ENCODE measurements at regions not wholly inside any gene's neighbourhood (a gene's known extent, or its start where the extent isn't known, plus 50 kb on each side); places are given as distances from the start of the nearest gene placed in this dataset.
A peak's percentile ranks its signal among the peaks of the same experiment; 100 is the strongest.

DNA sequence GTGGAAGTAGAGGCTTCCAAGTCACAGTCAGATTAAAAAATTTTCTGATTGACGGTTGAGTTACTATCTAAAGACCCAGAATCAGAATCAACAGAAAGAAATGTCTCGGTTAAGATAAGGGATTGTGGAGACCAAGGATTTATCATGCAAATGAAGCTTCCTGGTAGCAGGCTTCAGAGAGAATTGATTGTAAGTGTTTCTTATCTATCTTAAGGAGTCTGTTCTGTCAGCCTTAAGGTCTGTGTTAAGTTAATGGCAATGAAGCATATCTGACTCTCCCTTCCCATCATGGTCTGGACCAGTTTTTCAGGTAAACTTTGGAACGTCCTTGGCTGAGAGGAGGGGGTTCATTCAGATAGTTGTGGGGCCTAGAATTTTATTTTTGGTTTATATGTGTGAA is 780.2 kb downstream of the FAM133A start:
- no peaks in the 10 kb centered on the region for H3K27me3 ChIP-seq (ENCODE audit: insufficient read depth, low read length)
- H3K9ac ChIP-seq (ENCODE audit: low read depth, low read length) = peak overlapping the region; percentile 60; the same call in 1 of the 2 replicates
- 0 out of 2 replicates have a peak, but pooled peaks cover 4% of the 10 kb centered on the region for H3K9me3 ChIP-seq (ENCODE audit: insufficient read depth, low read depth, low read length)
- H3K27ac ChIP-seq (ENCODE audit: low read length) = peak overlapping the region; percentile 74
- H3K4me3 ChIP-seq (ENCODE audit: low read length) = peak overlapping the region; percentile 20; the same call in 1 of the 2 replicates
- H3K36me3 ChIP-seq (ENCODE audit: insufficient read depth, low read depth, low read length) = no peaks in the 10 kb centered on the region
- H3K4me1 ChIP-seq (ENCODE audit: insufficient read depth, low read length) = peaks cover 23% of the 10 kb centered on the region; the same call in 1 of the 2 replicates

DNA sequence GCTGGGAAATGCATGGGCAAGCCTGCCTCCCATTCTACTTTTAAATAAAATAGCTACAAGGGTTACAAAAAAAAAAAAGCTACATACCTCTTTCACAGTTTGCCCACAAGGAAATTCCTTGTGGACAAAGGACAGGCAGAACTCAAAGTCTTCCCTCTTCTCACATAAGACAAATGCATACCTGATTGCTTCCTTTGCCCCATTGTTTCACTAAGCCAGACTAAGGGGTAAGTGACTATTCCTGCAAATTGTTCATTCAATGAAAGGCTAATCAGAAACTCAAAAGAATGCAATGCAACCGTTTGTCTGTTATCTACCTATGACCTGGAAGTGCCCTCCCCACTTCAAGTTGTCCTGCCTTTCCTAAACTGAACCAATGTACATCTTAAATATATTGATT is 780.6 kb downstream of the FAM133A start:
- Histone ChIP-seq H3K4me3 (ENCODE audit: low read length) (peak overlapping the region; percentile 20; the same call in 1 of the 2 replicates), H3K4me1 (ENCODE audit: insufficient read depth, low read length) (peaks cover 23% of the 10 kb centered on the region; the same call in 1 of the 2 replicates), H3K27ac (ENCODE audit: low read length) (no peak overlapping the region), H3K9me3 (ENCODE audit: insufficient read depth, low read depth, low read length) (0 out of 2 replicates have a peak, but pooled peaks cover 4% of the 10 kb centered on the region), H3K27me3 (ENCODE audit: insufficient read depth, low read length) (no peaks in the 10 kb centered on the region), H3K9ac (ENCODE audit: low read depth, low read length) (peak overlapping the region; percentile 60), H3K36me3 (ENCODE audit: insufficient read depth, low read depth, low read length) (no peaks in the 10 kb centered on the region)

GRCh38 chrX:94455782-94456181 is 781.8 kb downstream of the FAM133A start:
- Histone ChIP-seq H3K9me3 (ENCODE audit: insufficient read depth, low read depth, low read length) (no peaks in the 10 kb centered on the region), H3K4me1 (ENCODE audit: insufficient read depth, low read length) (peaks cover 23% of the 10 kb centered on the region; the same call in 1 of the 2 replicates), H3K27ac (ENCODE audit: low read length) (peak overlapping the region; percentile 22), H3K36me3 (ENCODE audit: insufficient read depth, low read depth, low read length) (no peaks in the 10 kb centered on the region), H3K27me3 (ENCODE audit: insufficient read depth, low read length) (no peaks in the 10 kb centered on the region), H3K4me3 (ENCODE audit: low read length) (no peak overlapping the region), H3K9ac (ENCODE audit: low read depth, low read length) (peak overlapping the region; percentile 68; the same call in 1 of the 2 replicates)

- Histone ChIP-seq H3K27ac (ENCODE audit: low read length) (no peak overlapping the region), H3K4me1 (ENCODE audit: insufficient read depth, low read length) (peaks cover 14% of the 10 kb centered on the region; the same call in 1 of the 2 replicates), H3K36me3 (ENCODE audit: insufficient read depth, low read depth, low read length) (no peaks in the 10 kb centered on the region), H3K4me3 (ENCODE audit: low read length) (0 out of 2 replicates have a peak overlapping the region, but pooled peaks have one; percentile 18), H3K27me3 (ENCODE audit: insufficient read depth, low read length) (no peaks in the 10 kb centered on the region), H3K9ac (ENCODE audit: low read depth, low read length) (no peak overlapping the region), H3K9me3 (ENCODE audit: insufficient read depth, low read depth, low read length) (peaks cover 12% of the 10 kb centered on the region)
These were observed 818.5 kb downstream of the FAM133A start for GRCh38 chrX:94492541-94492940.

GRCh38 chrX:94493405-94493804 is 819.4 kb downstream of the FAM133A start:
- H3K36me3 ChIP-seq (ENCODE audit: insufficient read depth, low read depth, low read length) = no peaks in the 10 kb centered on the region
- H3K4me1 ChIP-seq (ENCODE audit: insufficient read depth, low read length) = peaks cover 14% of the 10 kb centered on the region; the same call in 1 of the 2 replicates
- peaks cover 12% of the 10 kb centered on the region for H3K9me3 ChIP-seq (ENCODE audit: insufficient read depth, low read depth, low read length)
- no peak overlapping the region for H3K27ac ChIP-seq (ENCODE audit: low read length)
- no peaks in the 10 kb centered on the region for H3K27me3 ChIP-seq (ENCODE audit: insufficient read depth, low read length)
- H3K4me3 ChIP-seq (ENCODE audit: low read length) = no peak overlapping the region
- no peak overlapping the region for H3K9ac ChIP-seq (ENCODE audit: low read depth, low read length)

- Histone ChIP-seq H3K4me3 (ENCODE audit: low read length) (no peak overlapping the region), H3K36me3 (ENCODE audit: insufficient read depth, low read depth, low read length) (no peaks in the 10 kb centered on the region), H3K27ac (ENCODE audit: low read length) (no peak overlapping the region), H3K9me3 (ENCODE audit: insufficient read depth, low read depth, low read length) (no peaks in the 10 kb centered on the region), H3K27me3 (ENCODE audit: insufficient read depth, low read length) (no peaks in the 10 kb centered on the region), H3K9ac (ENCODE audit: low read depth, low read length) (no peak overlapping the region), H3K4me1 (ENCODE audit: insufficient read depth, low read length) (peaks cover 7% of the 10 kb centered on the region; the same call in 1 of the 2 replicates)
These were observed 837.6 kb downstream of the FAM133A start for GRCh38 chrX:94511564-94511963.

DNA sequence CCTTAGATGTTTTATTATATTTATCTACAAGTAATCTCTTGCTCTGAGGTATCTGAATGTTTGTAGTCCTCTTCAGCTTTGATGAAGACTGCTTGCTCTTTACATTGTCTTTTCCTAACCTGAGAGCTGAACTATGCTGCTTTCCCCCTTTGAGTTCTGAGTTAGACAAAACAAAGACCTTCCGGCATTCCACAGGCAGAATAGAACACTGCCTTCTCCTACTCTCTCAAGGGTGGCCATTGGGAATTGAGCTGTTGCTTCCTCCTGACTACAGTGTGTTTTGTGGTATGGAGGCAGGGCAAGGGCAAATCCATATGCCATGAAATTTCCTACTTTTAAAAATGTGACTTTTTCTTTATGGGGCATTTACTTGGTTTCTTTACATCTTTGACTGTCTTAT is 841.0 kb downstream of the FAM133A start:
- Histone ChIP-seq H3K9ac (ENCODE audit: low read depth, low read length) (no peak overlapping the region), H3K4me3 (ENCODE audit: low read length) (no peak overlapping the region), H3K36me3 (ENCODE audit: insufficient read depth, low read depth, low read length) (no peaks in the 10 kb centered on the region), H3K4me1 (ENCODE audit: insufficient read depth, low read length) (peaks cover 7% of the 10 kb centered on the region; the same call in 1 of the 2 replicates), H3K27ac (ENCODE audit: low read length) (no peak overlapping the region), H3K9me3 (ENCODE audit: insufficient read depth, low read depth, low read length) (peaks cover 2% of the 10 kb centered on the region; the same call in 1 of the 2 replicates), H3K27me3 (ENCODE audit: insufficient read depth, low read length) (no peaks in the 10 kb centered on the region)

- H3K27ac ChIP-seq (ENCODE audit: low read length) = no peak overlapping the region
- H3K27me3 ChIP-seq (ENCODE audit: insufficient read depth, low read length) = no peaks in the 10 kb centered on the region
- H3K4me1 ChIP-seq (ENCODE audit: insufficient read depth, low read length) = no peaks in the 10 kb centered on the region
These were observed 850.9 kb downstream of the FAM133A start for GRCh38 chrX:94524867-94525266.

DNA sequence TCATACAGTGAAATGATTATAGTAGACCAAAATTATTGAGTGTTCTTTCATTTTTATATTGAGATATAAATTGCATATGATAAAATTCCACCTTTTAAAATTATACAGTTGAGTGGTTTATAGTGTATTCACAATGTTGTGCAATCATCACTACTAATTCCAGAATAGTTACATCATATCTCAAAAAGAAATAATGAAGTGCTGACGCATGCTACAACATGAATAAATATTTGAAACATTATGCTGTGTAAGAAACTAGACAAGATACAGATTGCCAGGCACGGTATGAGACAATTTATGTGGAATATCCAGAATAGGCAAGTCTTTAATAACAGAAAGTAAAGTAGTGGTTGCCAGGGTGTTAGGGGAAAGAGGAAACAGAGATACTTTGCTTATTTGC is 871.7 kb downstream of the FAM133A start:
- Histone ChIP-seq H3K4me1 (ENCODE audit: insufficient read depth, low read length) (no peaks in the 10 kb centered on the region), H3K9ac (ENCODE audit: low read depth, low read length) (no peak overlapping the region), H3K27me3 (ENCODE audit: insufficient read depth, low read length) (no peaks in the 10 kb centered on the region), H3K36me3 (ENCODE audit: insufficient read depth, low read depth, low read length) (no peaks in the 10 kb centered on the region), H3K27ac (ENCODE audit: low read length) (no peak overlapping the region), H3K4me3 (ENCODE audit: low read length) (no peak overlapping the region), H3K9me3 (ENCODE audit: insufficient read depth, low read depth, low read length) (no peaks in the 10 kb centered on the region)

More at GRCh38 chrX:94524867-94525266, 850.9 kb downstream of the FAM133A start:
- Histone ChIP-seq H3K36me3 (ENCODE audit: insufficient read depth, low read depth, low read length) (no peaks in the 10 kb centered on the region), H3K4me3 (ENCODE audit: low read length) (no peak overlapping the region), H3K9me3 (ENCODE audit: insufficient read depth, low read depth, low read length) (peaks cover 7% of the 10 kb centered on the region; the same call in 1 of the 2 replicates), H3K9ac (ENCODE audit: low read depth, low read length) (no peak overlapping the region)

DNA sequence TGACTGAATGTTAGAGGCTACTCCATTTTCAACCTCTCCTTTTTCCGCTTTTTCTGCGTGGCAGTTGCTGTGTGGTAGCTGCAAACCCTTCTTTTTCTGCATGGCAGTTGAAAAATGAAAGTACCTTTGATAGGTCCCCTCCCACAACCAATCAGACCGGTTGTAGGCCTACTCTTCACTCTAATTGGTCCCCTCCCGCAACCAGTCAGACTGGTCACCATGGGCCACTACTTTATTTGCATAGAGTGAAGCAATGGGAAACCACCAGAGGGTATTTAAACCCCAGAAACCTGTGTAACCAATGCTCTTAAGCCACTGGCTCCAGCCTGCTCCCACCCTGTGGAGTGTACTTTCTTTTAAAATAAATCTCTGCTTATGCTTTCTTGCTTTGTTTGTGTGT is 877.8 kb downstream of the FAM133A start:
- Histone ChIP-seq H3K4me3 (ENCODE audit: low read length) (no peak overlapping the region), H3K27me3 (ENCODE audit: insufficient read depth, low read length) (no peaks in the 10 kb centered on the region), H3K4me1 (ENCODE audit: insufficient read depth, low read length) (no peaks in the 10 kb centered on the region), H3K36me3 (ENCODE audit: insufficient read depth, low read depth, low read length) (no peaks in the 10 kb centered on the region), H3K27ac (ENCODE audit: low read length) (no peak overlapping the region), H3K9me3 (ENCODE audit: insufficient read depth, low read depth, low read length) (no peaks in the 10 kb centered on the region), H3K9ac (ENCODE audit: low read depth, low read length) (no peak overlapping the region)

GRCh38 chrX:94560930-94561329 is 886.9 kb downstream of the FAM133A start:
- no peak overlapping the region for H3K4me3 ChIP-seq (ENCODE audit: low read length)
- H3K4me1 ChIP-seq (ENCODE audit: insufficient read depth, low read length) = no peaks in the 10 kb centered on the region
- H3K9ac ChIP-seq (ENCODE audit: low read depth, low read length) = no peak overlapping the region
- H3K27me3 ChIP-seq (ENCODE audit: insufficient read depth, low read length) = no peaks in the 10 kb centered on the region
- H3K9me3 ChIP-seq (ENCODE audit: insufficient read depth, low read depth, low read length) = no peaks in the 10 kb centered on the region; the same call in 1 of the 2 replicates
- H3K36me3 ChIP-seq (ENCODE audit: insufficient read depth, low read depth, low read length) = no peaks in the 10 kb centered on the region
- no peak overlapping the region for H3K27ac ChIP-seq (ENCODE audit: low read length)

DNA sequence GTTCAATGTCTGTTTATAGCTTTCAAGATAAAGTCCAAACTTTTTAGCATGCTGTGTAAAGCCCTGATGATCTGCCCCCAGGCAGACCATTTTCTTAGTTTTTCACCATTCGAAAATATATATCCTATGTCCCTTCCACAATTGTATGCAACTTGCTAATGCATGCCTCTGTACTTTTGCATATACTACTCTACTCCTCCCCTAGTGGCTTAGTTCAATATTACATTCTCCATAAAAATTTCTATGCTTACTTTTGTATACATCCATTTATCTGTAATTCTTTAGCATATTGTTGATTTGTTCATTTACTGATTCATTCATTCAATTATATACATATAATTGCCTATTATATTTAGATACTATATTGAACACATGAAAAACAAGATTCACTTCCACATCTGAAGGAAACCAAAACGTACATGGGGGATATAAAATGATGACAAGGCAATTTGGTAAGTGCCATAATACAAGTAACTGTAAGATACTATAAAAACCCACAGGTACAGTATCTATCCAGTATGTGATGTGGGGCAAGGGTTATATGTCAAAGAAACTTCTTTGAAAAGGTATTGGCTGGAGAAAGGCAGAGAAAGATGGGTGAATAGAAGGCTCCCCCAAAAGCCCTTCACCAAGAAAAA is 902.5 kb downstream of the FAM133A start:
- Histone ChIP-seq H3K9me3 (ENCODE audit: insufficient read depth, low read depth, low read length) (no peaks in the 10 kb centered on the region), H3K27ac (ENCODE audit: low read length) (no peak overlapping the region), H3K4me3 (ENCODE audit: low read length) (no peak overlapping the region), H3K9ac (ENCODE audit: low read depth, low read length) (no peak overlapping the region), H3K4me1 (ENCODE audit: insufficient read depth, low read length) (no peaks in the 10 kb centered on the region), H3K36me3 (ENCODE audit: insufficient read depth, low read depth, low read length) (no peaks in the 10 kb centered on the region), H3K27me3 (ENCODE audit: insufficient read depth, low read length) (no peaks in the 10 kb centered on the region)
